PC-3 (cell line): ENCODE measurements at regions not wholly inside any gene's neighbourhood (a gene's known extent, or its start where the extent isn't known, plus 50 kb on each side); places are given as distances from the start of the nearest gene placed in this dataset.

Source experiments
- ATAC-seq: fragments of 200-7000 bp; cut with Tn5 transposase; 2 replicates; pipeline ENCODE4 v1.9.1; 2020; ENCODE audit warnings: mild to moderate bottlenecking, moderate library complexity
- BruUV-seq: library from RNA; stranded (reverse); fragments of 400-500 nt; replicated peaks from 2 replicates; lab custom pipeline; 2021; lab: Mats Ljungman, UMichigan
- CTCF ChIA-PET: fragments of 300-600 bp; sonication (Branson Sonifier 250); formaldehyde crosslinking; loops from one replicate; lab custom pipeline; 2022; ENCODE audit warnings: antibody characterized with exemption; lab: Charles Lee
- POLR2A ChIA-PET: fragments of 300-600 bp; sonication (Branson Sonifier 250); formaldehyde crosslinking; loops from one replicate; lab custom pipeline; 2022; ENCODE audit warnings: antibody characterized with exemption; ENCODE audit not compliant: unreplicated experiment; lab: Charles Lee
- DNase-seq: peaks from one replicate; pipeline ENCODE4 v3.0.0-alpha.2; 2015
- H2AFZ ChIP-seq: fragments of 300-600 bp; sonication (generic); 2 replicates; pipeline ENCODE4 v1.6.0; 2016; ENCODE audit warnings: antibody characterized with exemption, low read length
- H3F3A ChIP-seq: fragments of 300-600 bp; sonication (generic); one replicate; pipeline ENCODE4 v1.6.0; 2017; ENCODE audit warnings: antibody characterized with exemption, low read length, control low read depth, mild to moderate bottlenecking; ENCODE audit not compliant: unreplicated experiment
- H3K27ac ChIP-seq: fragments of 300-600 bp; sonication (generic); 2 replicates; pipeline ENCODE4 v1.5.1; 2016; ENCODE audit warnings: mild to moderate bottlenecking, low read length
- H3K27me3 ChIP-seq: fragments of 300-600 bp; sonication (generic); 2 replicates; pipeline ENCODE4 v1.6.1; 2016; ENCODE audit warnings: low read length, mixed read lengths
- H3K36me3 ChIP-seq: fragments of 300-600 bp; sonication (generic); 2 replicates; pipeline ENCODE4 v1.6.1; 2016; ENCODE audit warnings: low read depth, mixed run types, low read length, mixed read lengths
- H3K4me1 ChIP-seq: fragments of 300-600 bp; sonication (generic); 2 replicates; pipeline ENCODE4 v1.5.1; 2016; ENCODE audit warnings: low read length; ENCODE audit not compliant: insufficient read depth
- H3K4me2 ChIP-seq: fragments of 300-600 bp; sonication (generic); 2 replicates; pipeline ENCODE4 v1.6.0; 2016; ENCODE audit warnings: low read length
- H3K4me3 ChIP-seq: fragments of 300-600 bp; sonication (generic); 2 replicates; pipeline ENCODE4 v1.5.1; 2016; ENCODE audit warnings: mild to moderate bottlenecking, low read length, mixed read lengths
- H3K79me2 ChIP-seq: fragments of 300-600 bp; sonication (generic); 2 replicates; pipeline ENCODE4 v1.6.1; 2017; ENCODE audit warnings: low read length, mixed read lengths
- H3K9ac ChIP-seq: fragments of 300-600 bp; sonication (generic); 2 replicates; pipeline ENCODE4 v1.6.0; 2016; ENCODE audit warnings: mild to moderate bottlenecking, low read length
- H3K9me2 ChIP-seq: fragments of 300-600 bp; sonication (generic); replicated peaks from 2 replicates; pipeline ENCODE4 v1.6.1; 2016; ENCODE audit warnings: mixed run types, low read length, mixed read lengths
- H3K9me3 ChIP-seq: fragments of 300-600 bp; sonication (generic); 2 replicates; pipeline ENCODE4 v1.6.1; 2016; ENCODE audit warnings: low read length, mixed read lengths
- H4K20me1 ChIP-seq: fragments of 300-600 bp; sonication (generic); 2 replicates; pipeline ENCODE4 v1.6.1; 2016; ENCODE audit warnings: low read length, mixed read lengths
- CTCF ChIP-seq: fragments of 300-600 bp; sonication (generic); conservative IDR thresholded peaks from 2 replicates; pipeline ENCODE4 v1.5.1; 2017; ENCODE audit warnings: antibody characterized with exemption, low read depth, mild to moderate bottlenecking, low read length
- EZH2 ChIP-seq: fragments of 300-600 bp; sonication (generic); IDR thresholded peaks from one replicate; pipeline ENCODE4 v1.6.1; 2017; ENCODE audit warnings: antibody characterized with exemption, mild to moderate bottlenecking, low read length; ENCODE audit not compliant: unreplicated experiment
- EZH2phosphoT487 ChIP-seq: fragments of 300-600 bp; sonication (generic); IDR thresholded peaks from 2 replicates; pipeline ENCODE4 v1.6.1; 2018; ENCODE audit warnings: mild to moderate bottlenecking, antibody characterized with exemption, low read length, borderline replicate concordance
- intact Hi-C: fragments of 100-400 bp; cut with micrococcal nuclease; formaldehyde crosslinking; loops from 2 replicates; pipeline ENCODE4 v1.9.0; 2023

GRCh38 chr1:234674218-234674815 is 64.3 kb upstream of the IRF2BP2 start:
- H2AFZ ChIP-seq, result no peak overlapping the region
- no peaks in the 10 kb centered on the region for H3K79me2 ChIP-seq
- ATAC-seq (no peak), DNase-seq (no peak)
- H3K36me3 ChIP-seq, result no peaks in the 10 kb centered on the region
- H3F3A ChIP-seq, result no peaks in the 10 kb centered on the region
- BruUV-seq, result no TSS peak
- H3K9ac ChIP-seq, result no peak overlapping the region
- POLR2A ChIA-PET, result no interaction called here
- no peak for TF ChIP-seq CTCF
- TF ChIP-seq EZH2phosphoT487, result no peak
- no peak for TF ChIP-seq EZH2
- no peaks in the 10 kb centered on the region for H3K9me3 ChIP-seq
- CTCF ChIA-PET, result no interaction called here
- H3K27me3 ChIP-seq, result no peaks in the 10 kb centered on the region
- intact Hi-C loops, result no loop called here
- H3K4me3 ChIP-seq, result no peak overlapping the region
- H3K4me2 ChIP-seq, result no peak overlapping the region
- no peaks in the 10 kb centered on the region for H4K20me1 ChIP-seq
- no peaks in the 10 kb centered on the region for H3K9me2 ChIP-seq
- H3K27ac ChIP-seq, result no peak overlapping the region
- H3K4me1 ChIP-seq, result no peaks in the 10 kb centered on the region; the same call in 1 of the 2 replicates

GRCh38 chr1:234672349-234673135 is 62.6 kb upstream of the IRF2BP2 start:
- no TSS peak for BruUV-seq
- H4K20me1 ChIP-seq, result no peaks in the 10 kb centered on the region
- DNase-seq (no peak), ATAC-seq (no peak)
- TF ChIP-seq EZH2 (no peak), CTCF (no peak)
- H3K4me3 ChIP-seq, result no peak overlapping the region
- H2AFZ ChIP-seq, result no peak overlapping the region
- no peaks in the 10 kb centered on the region for H3K9me2 ChIP-seq
- no peak overlapping the region for H3K27ac ChIP-seq
- no peak overlapping the region for H3K4me2 ChIP-seq
- H3F3A ChIP-seq, result no peaks in the 10 kb centered on the region
- no peaks in the 10 kb centered on the region for H3K9me3 ChIP-seq
- POLR2A ChIA-PET, result no interaction called here
- intact Hi-C loops, result no loop called here
- no peaks in the 10 kb centered on the region for H3K79me2 ChIP-seq
- CTCF ChIA-PET, result no interaction called here
- no peaks in the 10 kb centered on the region for H3K36me3 ChIP-seq
- no peaks in the 10 kb centered on the region; the same call in 1 of the 2 replicates for H3K4me1 ChIP-seq
- H3K27me3 ChIP-seq, result no peaks in the 10 kb centered on the region
- no peak overlapping the region for H3K9ac ChIP-seq
